Gastroesophageal sphincter (tissue), 3 donors: ENCODE measurements at regions not wholly inside any gene's neighbourhood (a gene's known extent, or its start where the extent isn't known, plus 50 kb on each side); places are given as distances from the start of the nearest gene placed in this dataset.

Experiments
- CTCF ChIP-seq, 4 experiments: fragments of 200-600 bp in 2 of 4; fragments of 450-650 bp in 2 of 4; sonication (generic) in 1 of 4; IDR thresholded peaks; one replicate each; pipeline ENCODE4 v1.5.1; 2017 to 2019; ENCODE audit warnings: antibody characterized with exemption in 4 of 4, mild to moderate bottlenecking in 2 of 4, moderate library complexity in 2 of 4
- EP300 ChIP-seq: sonication (generic); formaldehyde crosslinking; IDR thresholded peaks from one replicate; pipeline ENCODE4 v1.6.1; 2017; ENCODE audit warnings: antibody characterized with exemption, mild to moderate bottlenecking
- POLR2AphosphoS5 ChIP-seq: sonication (generic); formaldehyde crosslinking; IDR thresholded peaks from one replicate; pipeline ENCODE4 v1.6.1; 2017; ENCODE audit warnings: antibody characterized with exemption

- TF ChIP-seq CTCF (IDR thresholded peaks at IDR 0.05): no peak
- TF ChIP-seq POLR2AphosphoS5: no peak
- TF ChIP-seq EP300: no peak
Measured at GRCh38 chr9:23554686-23555085, 271.4 kb downstream of the ELAVL2 start.
